Epithelial cell of prostate (primary cell): ENCODE measurements at regions not wholly inside any gene's neighbourhood (a gene's known extent, or its start where the extent isn't known, plus 50 kb on each side); places are given as distances from the start of the nearest gene placed in this dataset.
A peak's percentile ranks its signal among the peaks of the same experiment; 100 is the strongest.

Source experiments
- DNase-seq: peaks from one replicate; pipeline ENCODE4 v3.0.0-alpha.2; 2011; ENCODE audit warnings: low read depth, low spot score
- H3K27ac ChIP-seq: fragments of 450-650 bp; 2 replicates; pipeline ENCODE4 v1.5.1; 2017; ENCODE audit warnings: mild to moderate bottlenecking

GRCh38 chr11:34564406-34564805 lies 50.8 kb upstream of the ELF5 start:
- DNase-seq = no peak
- H3K27ac ChIP-seq = peak overlapping the region; percentile 28

GRCh38 chr11:34564807-34565241 lies 51.2 kb upstream of the ELF5 start:
- no peak for DNase-seq
- H3K27ac ChIP-seq = peak overlapping the region; percentile 28

GRCh38 chr11:34565417-34566207 lies 52.0 kb upstream of the ELF5 start:
- no peak overlapping the region for H3K27ac ChIP-seq
- DNase-seq = no peak

- DNase-seq = no peak
- H3K27ac ChIP-seq = no peak overlapping the region
Observed at GRCh38 chr11:34566208-34566551, 52.6 kb upstream of the ELF5 start.

GRCh38 chr11:34566736-34567135 lies 53.1 kb upstream of the ELF5 start:
- DNase-seq = no peak

GRCh38 chr11:34567733-34568132 lies 53.2 kb upstream of the EHF start:
- H3K27ac ChIP-seq = no peak overlapping the region
- DNase-seq = no peak

More at GRCh38 chr11:34566736-34567135, 53.1 kb upstream of the ELF5 start:
- H3K27ac ChIP-seq = no peak overlapping the region

- peak overlapping the region; percentile 18 for H3K27ac ChIP-seq
- peak; percentile 87 for DNase-seq
Observed at GRCh38 chr11:34570584-34570983, 50.3 kb upstream of the EHF start.
